ENCODE measurements at regions not wholly inside any gene's neighbourhood (a gene's known extent, or its start where the extent isn't known, plus 50 kb on each side); places are given as distances from the start of the nearest gene placed in this dataset.

GRCh38 chr2:123770996-123771720 is 253.9 kb upstream of the CNTNAP5 start:
- POLR2A ChIA-PET (ENCODE audit: unreplicated experiment), result no interaction called here
- TF ChIP-seq, protein P1, sequence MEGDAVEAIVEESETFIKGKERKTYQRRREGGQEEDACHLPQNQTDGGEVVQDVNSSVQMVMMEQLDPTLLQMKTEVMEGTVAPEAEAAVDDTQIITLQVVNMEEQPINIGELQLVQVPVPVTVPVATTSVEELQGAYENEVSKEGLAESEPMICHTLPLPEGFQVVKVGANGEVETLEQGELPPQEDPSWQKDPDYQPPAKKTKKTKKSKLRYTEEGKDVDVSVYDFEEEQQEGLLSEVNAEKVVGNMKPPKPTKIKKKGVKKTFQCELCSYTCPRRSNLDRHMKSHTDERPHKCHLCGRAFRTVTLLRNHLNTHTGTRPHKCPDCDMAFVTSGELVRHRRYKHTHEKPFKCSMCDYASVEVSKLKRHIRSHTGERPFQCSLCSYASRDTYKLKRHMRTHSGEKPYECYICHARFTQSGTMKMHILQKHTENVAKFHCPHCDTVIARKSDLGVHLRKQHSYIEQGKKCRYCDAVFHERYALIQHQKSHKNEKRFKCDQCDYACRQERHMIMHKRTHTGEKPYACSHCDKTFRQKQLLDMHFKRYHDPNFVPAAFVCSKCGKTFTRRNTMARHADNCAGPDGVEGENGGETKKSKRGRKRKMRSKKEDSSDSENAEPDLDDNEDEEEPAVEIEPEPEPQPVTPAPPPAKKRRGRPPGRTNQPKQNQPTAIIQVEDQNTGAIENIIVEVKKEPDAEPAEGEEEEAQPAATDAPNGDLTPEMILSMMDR (conservative IDR thresholded peaks at IDR 0.05), result no peak
- TF ChIP-seq EZH2 (IDR thresholded peaks at IDR 0.05; ENCODE audit: low read depth), result no peak
- Histone ChIP-seq H3K4me2 (no peak overlapping the region), H3K36me3 (ENCODE audit: low read depth) (no peaks in the 10 kb centered on the region), H3K9me3 (ENCODE audit: insufficient read depth, low read depth) (no peaks in the 10 kb centered on the region; the same call in 1 of the 2 replicates), H3K4me1 (replicated peaks; ENCODE audit: insufficient read depth) (no peaks in the 10 kb centered on the region), H3K27ac (no peak overlapping the region), H3K9me2 (ENCODE audit: insufficient read depth) (no peaks in the 10 kb centered on the region), H4K20me1 (ENCODE audit: insufficient read depth) (no peaks in the 10 kb centered on the region), H3K79me2 (ENCODE audit: low read depth) (no peaks in the 10 kb centered on the region), H3K27me3 (ENCODE audit: insufficient read depth, low read depth) (no peaks in the 10 kb centered on the region), H3K4me3 (no peak overlapping the region), H3F3A (ENCODE audit: insufficient read depth, low read depth) (no peaks in the 10 kb centered on the region), H2AFZ (no peak overlapping the region)
- intact Hi-C loops (cut with micrococcal nuclease; ENCODE audit: unreplicated experiment), result no loop called here
- no TSS peak for BruUV-seq (replicated peaks)
- no peak for DNase-seq
- CTCF ChIA-PET, result no interaction called here

GRCh38 chr2:123771928-123772632 is 253.0 kb upstream of the CNTNAP5 start:
- Histone ChIP-seq H3K27me3 (ENCODE audit: insufficient read depth, low read depth) (no peaks in the 10 kb centered on the region), H3K4me1 (replicated peaks; ENCODE audit: insufficient read depth) (no peaks in the 10 kb centered on the region), H4K20me1 (ENCODE audit: insufficient read depth) (no peaks in the 10 kb centered on the region), H2AFZ (no peak overlapping the region), H3F3A (ENCODE audit: insufficient read depth, low read depth) (no peaks in the 10 kb centered on the region), H3K9me2 (ENCODE audit: insufficient read depth) (no peaks in the 10 kb centered on the region), H3K4me3 (no peak overlapping the region), H3K9me3 (ENCODE audit: insufficient read depth, low read depth) (no peaks in the 10 kb centered on the region; the same call in 1 of the 2 replicates), H3K36me3 (ENCODE audit: low read depth) (no peaks in the 10 kb centered on the region), H3K79me2 (ENCODE audit: low read depth) (no peaks in the 10 kb centered on the region), H3K4me2 (no peak overlapping the region), H3K27ac (no peak overlapping the region)
- POLR2A ChIA-PET (ENCODE audit: unreplicated experiment), result no interaction called here
- TF ChIP-seq EZH2 (IDR thresholded peaks at IDR 0.05; ENCODE audit: low read depth), result no peak
- TF ChIP-seq, protein P1 (conservative IDR thresholded peaks at IDR 0.05), result no peak
- no peak for DNase-seq
- intact Hi-C loops (cut with micrococcal nuclease; ENCODE audit: unreplicated experiment), result no loop called here
- no TSS peak for BruUV-seq (replicated peaks)
- CTCF ChIA-PET, result no interaction called here

DNA sequence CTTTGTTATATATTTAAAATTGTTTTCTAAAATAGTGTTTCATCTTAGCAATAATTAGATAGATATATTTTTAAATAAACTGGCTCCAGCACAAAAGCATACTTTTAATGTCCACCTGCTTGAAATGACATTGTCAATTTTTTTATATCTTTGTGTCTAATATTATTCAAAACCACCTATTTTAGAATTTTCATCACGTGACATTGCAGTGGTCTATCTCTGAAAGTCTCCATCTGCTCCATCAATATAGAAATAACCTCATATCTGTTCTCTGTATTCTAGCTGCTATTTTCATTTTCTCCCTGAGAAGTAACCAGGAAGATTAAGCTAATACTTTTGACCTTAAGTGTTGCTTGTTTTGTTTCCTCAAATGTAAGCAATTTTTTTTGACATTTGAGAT is 248.0 kb upstream of the CNTNAP5 start:
- Histone ChIP-seq H3K4me1 (replicated peaks; ENCODE audit: insufficient read depth) (no peaks in the 10 kb centered on the region), H3K36me3 (ENCODE audit: low read depth) (no peaks in the 10 kb centered on the region), H3K4me2 (no peak overlapping the region), H3K9me2 (ENCODE audit: insufficient read depth) (no peaks in the 10 kb centered on the region), H3F3A (ENCODE audit: insufficient read depth, low read depth) (no peaks in the 10 kb centered on the region), H2AFZ (no peak overlapping the region), H3K4me3 (no peak overlapping the region), H3K27ac (no peak overlapping the region), H3K27me3 (ENCODE audit: insufficient read depth, low read depth) (no peaks in the 10 kb centered on the region), H4K20me1 (ENCODE audit: insufficient read depth) (no peaks in the 10 kb centered on the region), H3K9me3 (ENCODE audit: insufficient read depth, low read depth) (no peaks in the 10 kb centered on the region), H3K79me2 (ENCODE audit: low read depth) (no peaks in the 10 kb centered on the region)
- DNase-seq, result no peak
- intact Hi-C loops (cut with micrococcal nuclease; ENCODE audit: unreplicated experiment), result no loop called here
- no peak for TF ChIP-seq EZH2 (IDR thresholded peaks at IDR 0.05; ENCODE audit: low read depth)
- TF ChIP-seq, protein P1 (conservative IDR thresholded peaks at IDR 0.05), result no peak
- CTCF ChIA-PET, result no interaction called here
- POLR2A ChIA-PET (ENCODE audit: unreplicated experiment), result no interaction called here
- BruUV-seq (replicated peaks), result no TSS peak

All from PC-9 (cell line).